Endothelial cell of umbilical vein (primary cell): ENCODE measurements at regions not wholly inside any gene's neighbourhood (a gene's known extent, or its start where the extent isn't known, plus 50 kb on each side); places are given as distances from the start of the nearest gene placed in this dataset.

Experiments
- BruUV-seq: library from RNA; stranded (reverse); fragments of 400-500 nt; replicated peaks from 2 replicates; lab custom pipeline; 2021; lab: Mats Ljungman, UMichigan
- CTCF ChIA-PET: fragments of 300-600, 350-600 bp; sonication (Branson Sonifier 250); formaldehyde crosslinking; loops from one replicate; lab custom pipeline; 2021; ENCODE audit warnings: antibody characterized with exemption, inconsistent platforms; lab: Charles Lee
- POLR2A ChIA-PET: fragments of 300-600, 350-600 bp; sonication (Branson Sonifier 250); formaldehyde crosslinking; loops from one replicate; lab custom pipeline; 2021; ENCODE audit warnings: antibody characterized with exemption, inconsistent platforms; lab: Charles Lee
- DNase-seq: peaks from one replicate; pipeline ENCODE4 v3.0.0-alpha.2; 2011; ENCODE audit warnings: low read depth, low spot score
- FAIRE-seq: peaks from 2 replicates; lab custom pipeline; 2011; peaks lifted over from hg19 to GRCh38; lab: Jason Lieb, UNC
- H2AFZ ChIP-seq: 2 replicates; pipeline ENCODE4 v1.6.0; 2012; ENCODE audit warnings: low read depth, low read length, control low read depth, inconsistent platforms
- H3K27ac ChIP-seq: 2 replicates; pipeline ENCODE4 v1.5.1; 2011; ENCODE audit warnings: low read depth, mild to moderate bottlenecking, control low read depth, low read length, moderate library complexity; ENCODE audit not compliant: insufficient read depth
- H3K27me3 ChIP-seq, 2 experiments: 2 replicates each; pipeline versions ENCODE4 v1.6.0 to v1.6.1; 2011; ENCODE audit warnings: low read length in 2 of 2, mixed read lengths in 1 of 2; ENCODE audit not compliant: control insufficient read depth in 2 of 2, insufficient read depth in 2 of 2
- H3K36me3 ChIP-seq, 2 experiments: 2 replicates in 1 of 2; 3 replicates in 1 of 2; pipeline ENCODE4 v1.5.1; 2011; ENCODE audit warnings: low read length in 2 of 2, mild to moderate bottlenecking in 1 of 2, moderate library complexity in 1 of 2; ENCODE audit not compliant: control insufficient read depth in 2 of 2, insufficient read depth in 2 of 2; ENCODE audit errors: extremely low read depth in 1 of 2
- H3K4me1 ChIP-seq: 3 replicates; pipeline ENCODE4 v1.5.1; 2011; ENCODE audit warnings: mild to moderate bottlenecking, low read length; ENCODE audit not compliant: control insufficient read depth, insufficient read depth; ENCODE audit errors: extremely low read depth
- H3K4me2 ChIP-seq: 2 replicates; pipeline ENCODE4 v1.6.1; 2011; ENCODE audit warnings: low read length, control low read depth, mixed read lengths; ENCODE audit not compliant: insufficient read depth
- H3K4me3 ChIP-seq, 3 experiments: fragments of 200-600 bp in 1 of 3; sonication (generic), shearing (Covaris generic) in 1 of 3; replicated peaks in 1 of 3; 2 replicates each; pipeline ENCODE4 v1.5.1; 2011 to 2016; ENCODE audit warnings: control low read depth in 3 of 3, low read length in 3 of 3, mild to moderate bottlenecking in 2 of 3, inconsistent platforms in 1 of 3, low read depth in 1 of 3, moderate library complexity in 1 of 3; ENCODE audit not compliant: insufficient read depth in 1 of 3
- H3K79me2 ChIP-seq: 2 replicates; pipeline ENCODE4 v1.6.0; 2012; ENCODE audit warnings: low read length, inconsistent platforms; ENCODE audit not compliant: control insufficient read depth, insufficient read depth
- H3K9ac ChIP-seq: replicated peaks from 2 replicates; pipeline ENCODE3; 2011; ENCODE audit warnings: low read length, control low read depth; ENCODE audit not compliant: insufficient read depth; ENCODE audit errors: extremely low read depth
- H3K9me1 ChIP-seq: replicated peaks from 3 replicates; pipeline ENCODE4 v1.6.0; 2011; ENCODE audit warnings: mild to moderate bottlenecking, low read length; ENCODE audit not compliant: control insufficient read depth, insufficient read depth; ENCODE audit errors: extremely low read depth
- H3K9me3 ChIP-seq: replicated peaks from 2 replicates; pipeline ENCODE4 v1.5.1; 2012; ENCODE audit warnings: low read length, inconsistent platforms; ENCODE audit not compliant: control insufficient read depth, insufficient read depth
- H4K20me1 ChIP-seq: replicated peaks from 2 replicates; pipeline ENCODE3; 2011; ENCODE audit warnings: mild to moderate bottlenecking, low read length; ENCODE audit not compliant: control insufficient read depth, insufficient read depth; ENCODE audit errors: extremely low read depth
- EZH2 ChIP-seq: IDR thresholded peaks from 2 replicates; pipeline ENCODE4 v1.6.1; 2012; ENCODE audit warnings: borderline replicate concordance, low read depth, mild to moderate bottlenecking, moderate library complexity, low read length, inconsistent platforms; ENCODE audit not compliant: severe bottlenecking
- FOS ChIP-seq: IDR thresholded peaks from 2 replicates; pipeline ENCODE4 v1.6.1; 2011; ENCODE audit warnings: mild to moderate bottlenecking, low read length, moderate library complexity, borderline replicate concordance; ENCODE audit not compliant: insufficient read depth
- GATA2 ChIP-seq: IDR thresholded peaks from 2 replicates; pipeline ENCODE4 v1.7.0; 2011; ENCODE audit warnings: low read depth, mild to moderate bottlenecking, moderate library complexity, mixed read lengths, low read length; ENCODE audit not compliant: insufficient read length, insufficient read depth
- JUN ChIP-seq: IDR thresholded peaks from 2 replicates; pipeline ENCODE4 v1.6.1; 2011; ENCODE audit warnings: borderline replicate concordance, low read depth; ENCODE audit not compliant: insufficient read length, insufficient read depth
- MYC ChIP-seq: IDR thresholded peaks from one replicate; pipeline ENCODE4 v1.6.1; 2011; ENCODE audit warnings: mild to moderate bottlenecking, low read depth, low read length
- POLR2A ChIP-seq: IDR thresholded peaks from 2 replicates; pipeline ENCODE4 v1.6.1; 2012; ENCODE audit warnings: low read depth, mild to moderate bottlenecking, control low read depth, low read length
- POLR2AphosphoS5 ChIP-seq: IDR thresholded peaks from 2 replicates; pipeline ENCODE4 v1.6.1; 2012; ENCODE audit warnings: low read depth, mild to moderate bottlenecking, control low read depth, low read length, moderate library complexity; ENCODE audit not compliant: insufficient read depth
- dilution Hi-C: fragments of 300-500 bp; cut with MboI; formaldehyde crosslinking; loops from one replicate; pipeline ENCODE4 v1.15.0; 2019; ENCODE audit warnings: low sequenced_read_pairs; ENCODE audit not compliant: extremely low pct_ligation_motif_present
- intact Hi-C: fragments of 100-400 bp; cut with micrococcal nuclease; formaldehyde crosslinking; loops from one replicate; pipeline ENCODE4 v1.10.0; 2022
- TF ChIP-seq, protein P1 (sequence below): IDR thresholded peaks from 2 replicates; pipeline ENCODE4 v1.6.1; 2011; ENCODE audit not compliant: insufficient read depth, insufficient read length
- TF ChIP-seq, protein P2 (sequence below), 2 donors: IDR thresholded peaks; 1 replicate in 1 of 2; 2 replicates in 1 of 2; pipeline ENCODE4 v1.5.1; 2011; ENCODE audit warnings: low read length in 2 of 2, mild to moderate bottlenecking in 2 of 2, moderate library complexity in 2 of 2, control low read depth in 1 of 2, inconsistent platforms in 1 of 2, low read depth in 1 of 2; ENCODE audit not compliant: insufficient read depth in 1 of 2; ENCODE audit errors: extremely low read depth in 1 of 2

GRCh38 chr13:100754459-100754858 lies 79.9 kb upstream of the TMTC4 start:
- intact Hi-C loops (no loop called here), dilution Hi-C loops (no loop called here)
- Histone ChIP-seq H3K9ac (no peak overlapping the region), H3K4me1 (no peaks in the 10 kb centered on the region), H2AFZ (no peak overlapping the region), H3K27ac (no peak overlapping the region), H3K9me1 (no peaks in the 10 kb centered on the region), H3K9me3 (no peaks in the 10 kb centered on the region), H3K79me2 (no peaks in the 10 kb centered on the region), H3K27me3 (no peaks in the 10 kb centered on the region), H3K4me3 (no peak overlapping the region), H4K20me1 (no peaks in the 10 kb centered on the region), H3K36me3 (no peaks in the 10 kb centered on the region), H3K4me2 (no peak overlapping the region)
- FAIRE-seq (no peak), DNase-seq (no peak)
- CTCF ChIA-PET = no interaction called here
- no peak for TF ChIP-seq POLR2AphosphoS5
- TF ChIP-seq GATA2 = no peak
- TF ChIP-seq, protein P1, sequence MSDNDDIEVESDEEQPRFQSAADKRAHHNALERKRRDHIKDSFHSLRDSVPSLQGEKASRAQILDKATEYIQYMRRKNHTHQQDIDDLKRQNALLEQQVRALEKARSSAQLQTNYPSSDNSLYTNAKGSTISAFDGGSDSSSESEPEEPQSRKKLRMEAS = no peak
- TF ChIP-seq EZH2 = no peak
- TF ChIP-seq POLR2A = no peak
- TF ChIP-seq JUN = no peak
- TF ChIP-seq, protein P2, sequence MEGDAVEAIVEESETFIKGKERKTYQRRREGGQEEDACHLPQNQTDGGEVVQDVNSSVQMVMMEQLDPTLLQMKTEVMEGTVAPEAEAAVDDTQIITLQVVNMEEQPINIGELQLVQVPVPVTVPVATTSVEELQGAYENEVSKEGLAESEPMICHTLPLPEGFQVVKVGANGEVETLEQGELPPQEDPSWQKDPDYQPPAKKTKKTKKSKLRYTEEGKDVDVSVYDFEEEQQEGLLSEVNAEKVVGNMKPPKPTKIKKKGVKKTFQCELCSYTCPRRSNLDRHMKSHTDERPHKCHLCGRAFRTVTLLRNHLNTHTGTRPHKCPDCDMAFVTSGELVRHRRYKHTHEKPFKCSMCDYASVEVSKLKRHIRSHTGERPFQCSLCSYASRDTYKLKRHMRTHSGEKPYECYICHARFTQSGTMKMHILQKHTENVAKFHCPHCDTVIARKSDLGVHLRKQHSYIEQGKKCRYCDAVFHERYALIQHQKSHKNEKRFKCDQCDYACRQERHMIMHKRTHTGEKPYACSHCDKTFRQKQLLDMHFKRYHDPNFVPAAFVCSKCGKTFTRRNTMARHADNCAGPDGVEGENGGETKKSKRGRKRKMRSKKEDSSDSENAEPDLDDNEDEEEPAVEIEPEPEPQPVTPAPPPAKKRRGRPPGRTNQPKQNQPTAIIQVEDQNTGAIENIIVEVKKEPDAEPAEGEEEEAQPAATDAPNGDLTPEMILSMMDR (IDR thresholded peaks at IDR 0.05; ENCODE audit: extremely low read depth in 1 of 2, insufficient read depth in 1 of 2, low read depth in 1 of 2, low read length in 2 of 2) = no peak
- TF ChIP-seq MYC = no peak
- no peak for TF ChIP-seq FOS
- POLR2A ChIA-PET = no interaction called here
- no TSS peak for BruUV-seq
